Right lobe of liver (tissue), 4 donors: ENCODE measurements at regions not wholly inside any gene's neighbourhood (a gene's known extent, or its start where the extent isn't known, plus 50 kb on each side); places are given as distances from the start of the nearest gene placed in this dataset.

ENCODE experiments used
- POLR2A ChIP-seq: fragments of 450-650 bp; IDR thresholded peaks from one replicate; pipeline ENCODE4 v1.6.1; 2017; ENCODE audit warnings: antibody characterized with exemption, mild to moderate bottlenecking
- TF ChIP-seq, protein P1 (sequence below), 4 donors: fragments of 200-600 bp in 3 of 4; fragments of 450-650 bp in 1 of 4; IDR thresholded peaks; one replicate each; pipeline versions ENCODE4 v1.5.1 to v1.8.0; 2016 to 2022; ENCODE audit warnings: antibody characterized with exemption in 4 of 4, mild to moderate bottlenecking in 2 of 4
- donor health status: DM: no; HTN: no; CAD: no.
- donor health status: DM: no; HTN: no; CAD: no.
- donor health status: DM: no; HTN: yes; CAD: no.

DNA sequence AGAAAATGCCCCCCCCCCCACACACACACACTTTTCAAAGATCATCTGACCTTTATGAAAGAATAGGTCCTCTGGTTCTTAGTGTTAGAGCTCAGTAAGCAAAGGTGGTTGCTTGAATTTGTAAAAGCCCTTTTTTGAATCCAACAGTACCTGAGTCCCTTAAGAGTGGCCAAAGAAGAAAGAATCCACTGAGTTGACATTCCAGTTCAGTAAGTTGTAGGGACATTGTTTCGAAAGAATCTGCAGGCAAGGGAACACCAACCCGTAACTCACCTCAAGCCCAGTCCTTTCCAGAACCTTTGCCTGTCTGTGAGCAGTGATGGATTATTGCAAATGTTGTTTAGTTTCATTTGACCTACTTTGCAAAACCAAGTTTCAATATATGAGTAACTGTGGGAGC is 64.2 kb upstream of the MAP3K4 start:
- TF ChIP-seq, protein P1, sequence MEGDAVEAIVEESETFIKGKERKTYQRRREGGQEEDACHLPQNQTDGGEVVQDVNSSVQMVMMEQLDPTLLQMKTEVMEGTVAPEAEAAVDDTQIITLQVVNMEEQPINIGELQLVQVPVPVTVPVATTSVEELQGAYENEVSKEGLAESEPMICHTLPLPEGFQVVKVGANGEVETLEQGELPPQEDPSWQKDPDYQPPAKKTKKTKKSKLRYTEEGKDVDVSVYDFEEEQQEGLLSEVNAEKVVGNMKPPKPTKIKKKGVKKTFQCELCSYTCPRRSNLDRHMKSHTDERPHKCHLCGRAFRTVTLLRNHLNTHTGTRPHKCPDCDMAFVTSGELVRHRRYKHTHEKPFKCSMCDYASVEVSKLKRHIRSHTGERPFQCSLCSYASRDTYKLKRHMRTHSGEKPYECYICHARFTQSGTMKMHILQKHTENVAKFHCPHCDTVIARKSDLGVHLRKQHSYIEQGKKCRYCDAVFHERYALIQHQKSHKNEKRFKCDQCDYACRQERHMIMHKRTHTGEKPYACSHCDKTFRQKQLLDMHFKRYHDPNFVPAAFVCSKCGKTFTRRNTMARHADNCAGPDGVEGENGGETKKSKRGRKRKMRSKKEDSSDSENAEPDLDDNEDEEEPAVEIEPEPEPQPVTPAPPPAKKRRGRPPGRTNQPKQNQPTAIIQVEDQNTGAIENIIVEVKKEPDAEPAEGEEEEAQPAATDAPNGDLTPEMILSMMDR (IDR thresholded peaks at IDR 0.05) = no peak
- TF ChIP-seq POLR2A = no peak
